DOHH2 (cell line): ENCODE measurements at regions not wholly inside any gene's neighbourhood (a gene's known extent, or its start where the extent isn't known, plus 50 kb on each side); places are given as distances from the start of the nearest gene placed in this dataset.

Source experiments
- H3F3A ChIP-seq: fragments of 200-600 bp; sonication (generic), shearing (Covaris generic); 2 replicates; pipeline ENCODE4 v1.6.0; 2016; ENCODE audit warnings: antibody characterized with exemption, mild to moderate bottlenecking; ENCODE audit not compliant: control insufficient read depth, insufficient read depth
- H3K27ac ChIP-seq: fragments of 200-600 bp; sonication (generic); 2 replicates; pipeline ENCODE4 v1.5.1; 2014; ENCODE audit warnings: low read depth, mild to moderate bottlenecking, low read length, moderate library complexity
- H3K27me3 ChIP-seq: fragments of 200-600 bp; sonication (generic); 2 replicates; pipeline ENCODE4 v1.6.1; 2014; ENCODE audit warnings: mild to moderate bottlenecking, low read length, mixed read lengths; ENCODE audit not compliant: control insufficient read depth
- H3K36me3 ChIP-seq: fragments of 200-600 bp; sonication (generic); 2 replicates; pipeline ENCODE4 v1.6.1; 2014; ENCODE audit warnings: mild to moderate bottlenecking, low read length, moderate library complexity, mixed read lengths; ENCODE audit not compliant: control insufficient read depth
- H3K4me1 ChIP-seq: fragments of 200-600 bp; sonication (generic); 2 replicates; pipeline ENCODE4 v1.6.1; 2014; ENCODE audit warnings: mild to moderate bottlenecking, low read length, mixed read lengths; ENCODE audit not compliant: control insufficient read depth
- H3K4me2 ChIP-seq: fragments of 200-600 bp; sonication (generic); 2 replicates; pipeline ENCODE4 v1.6.0; 2014; ENCODE audit warnings: mild to moderate bottlenecking, low read length, moderate library complexity
- H3K4me3 ChIP-seq: fragments of 200-600 bp; sonication (generic); 2 replicates; pipeline ENCODE4 v1.5.1; 2014; ENCODE audit warnings: mild to moderate bottlenecking, low read length, mixed read lengths
- H3K79me2 ChIP-seq: fragments of 200-600 bp; sonication (generic); 2 replicates; pipeline ENCODE4 v1.6.1; 2014; ENCODE audit warnings: mild to moderate bottlenecking, low read length, mixed read lengths; ENCODE audit not compliant: control insufficient read depth
- H3K9me2 ChIP-seq: fragments of 200-600 bp; sonication (generic); replicated peaks from 2 replicates; pipeline ENCODE4 v1.6.1; 2014; ENCODE audit warnings: mild to moderate bottlenecking, low read length, mixed read lengths; ENCODE audit not compliant: control insufficient read depth
- H3K9me3 ChIP-seq: fragments of 200-600 bp; sonication (generic); 2 replicates; pipeline ENCODE4 v1.6.1; 2014; ENCODE audit warnings: antibody characterized with exemption, low read length, mixed read lengths; ENCODE audit not compliant: control insufficient read depth, insufficient read depth
- H4K20me1 ChIP-seq: fragments of 200-600 bp; sonication (generic); 2 replicates; pipeline ENCODE4 v1.6.0; 2014; ENCODE audit warnings: low read depth, mild to moderate bottlenecking, antibody characterized with exemption, low read length, moderate library complexity; ENCODE audit not compliant: control insufficient read depth, insufficient read depth
- EZH2phosphoT487 ChIP-seq: fragments of 200-600 bp; sonication (generic); IDR thresholded peaks from 2 replicates; pipeline ENCODE4 v1.6.1; 2017; ENCODE audit warnings: borderline replicate concordance, mild to moderate bottlenecking, antibody characterized with exemption, low read length, moderate library complexity, mixed read lengths
- TF ChIP-seq, protein P1 (sequence below): fragments of 200-600 bp; sonication (generic); IDR thresholded peaks from one replicate; pipeline ENCODE4 v1.5.1; 2014; ENCODE audit warnings: antibody characterized with exemption, mild to moderate bottlenecking, low read depth, low read length; ENCODE audit not compliant: poor library complexity, severe bottlenecking

DNA sequence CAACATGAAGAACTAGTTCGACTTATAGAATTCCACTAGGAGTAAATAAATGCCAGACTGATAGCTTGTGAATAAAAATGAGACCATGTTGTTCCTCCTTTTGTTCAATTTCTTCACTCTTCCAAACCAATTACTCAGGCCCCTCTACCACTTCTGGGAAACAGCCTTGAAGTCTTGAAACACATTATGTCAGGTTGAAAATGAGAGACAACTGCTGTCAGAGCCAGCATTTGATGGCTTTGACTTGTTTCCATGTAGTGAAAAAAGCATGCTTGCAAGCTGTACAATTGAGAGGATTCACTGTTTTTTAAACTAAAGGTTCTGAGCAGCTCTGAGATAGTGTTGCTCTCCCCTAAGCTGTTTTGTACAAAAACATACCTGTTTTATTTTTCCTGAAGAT is 337.1 kb upstream of the SGCD start:
- Histone ChIP-seq H3K27ac (no peak overlapping the region), H3K27me3 (no peaks in the 10 kb centered on the region), H3K79me2 (no peaks in the 10 kb centered on the region), H4K20me1 (no peaks in the 10 kb centered on the region), H3F3A (no peaks in the 10 kb centered on the region), H3K9me2 (no peaks in the 10 kb centered on the region), H3K4me2 (no peak overlapping the region), H3K9me3 (no peaks in the 10 kb centered on the region), H3K4me3 (no peak overlapping the region), H3K4me1 (no peaks in the 10 kb centered on the region), H3K36me3 (no peaks in the 10 kb centered on the region)
- TF ChIP-seq, protein P1, sequence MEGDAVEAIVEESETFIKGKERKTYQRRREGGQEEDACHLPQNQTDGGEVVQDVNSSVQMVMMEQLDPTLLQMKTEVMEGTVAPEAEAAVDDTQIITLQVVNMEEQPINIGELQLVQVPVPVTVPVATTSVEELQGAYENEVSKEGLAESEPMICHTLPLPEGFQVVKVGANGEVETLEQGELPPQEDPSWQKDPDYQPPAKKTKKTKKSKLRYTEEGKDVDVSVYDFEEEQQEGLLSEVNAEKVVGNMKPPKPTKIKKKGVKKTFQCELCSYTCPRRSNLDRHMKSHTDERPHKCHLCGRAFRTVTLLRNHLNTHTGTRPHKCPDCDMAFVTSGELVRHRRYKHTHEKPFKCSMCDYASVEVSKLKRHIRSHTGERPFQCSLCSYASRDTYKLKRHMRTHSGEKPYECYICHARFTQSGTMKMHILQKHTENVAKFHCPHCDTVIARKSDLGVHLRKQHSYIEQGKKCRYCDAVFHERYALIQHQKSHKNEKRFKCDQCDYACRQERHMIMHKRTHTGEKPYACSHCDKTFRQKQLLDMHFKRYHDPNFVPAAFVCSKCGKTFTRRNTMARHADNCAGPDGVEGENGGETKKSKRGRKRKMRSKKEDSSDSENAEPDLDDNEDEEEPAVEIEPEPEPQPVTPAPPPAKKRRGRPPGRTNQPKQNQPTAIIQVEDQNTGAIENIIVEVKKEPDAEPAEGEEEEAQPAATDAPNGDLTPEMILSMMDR = no peak
- no peak for TF ChIP-seq EZH2phosphoT487

DNA sequence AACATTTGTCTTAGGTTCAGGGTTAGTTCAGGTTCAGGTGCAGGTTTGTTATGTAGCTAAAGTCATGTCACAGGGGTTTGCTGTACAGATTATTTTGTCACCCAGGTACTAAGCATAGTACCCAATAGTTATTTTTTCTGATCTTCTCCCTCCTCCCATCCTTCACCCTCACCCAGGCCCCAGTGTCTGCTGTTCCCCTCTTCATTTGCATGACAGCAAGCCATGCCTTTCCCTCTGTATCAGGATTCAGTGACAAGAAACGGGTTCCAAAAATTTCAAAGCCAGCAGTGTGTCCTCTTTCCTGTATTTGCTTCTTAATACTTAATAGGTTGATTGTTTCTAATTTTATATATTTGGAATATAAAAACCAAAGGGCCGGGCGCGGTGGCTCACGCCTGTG is 330.8 kb upstream of the SGCD start:
- TF ChIP-seq, protein P1 = no peak
- no peak for TF ChIP-seq EZH2phosphoT487
- Histone ChIP-seq H3K9me2 (no peaks in the 10 kb centered on the region), H3K4me1 (no peaks in the 10 kb centered on the region), H4K20me1 (no peaks in the 10 kb centered on the region), H3F3A (no peaks in the 10 kb centered on the region), H3K4me3 (no peak overlapping the region), H3K27me3 (no peaks in the 10 kb centered on the region), H3K79me2 (no peaks in the 10 kb centered on the region), H3K4me2 (no peak overlapping the region), H3K36me3 (no peaks in the 10 kb centered on the region), H3K9me3 (no peaks in the 10 kb centered on the region), H3K27ac (no peak overlapping the region)

DNA sequence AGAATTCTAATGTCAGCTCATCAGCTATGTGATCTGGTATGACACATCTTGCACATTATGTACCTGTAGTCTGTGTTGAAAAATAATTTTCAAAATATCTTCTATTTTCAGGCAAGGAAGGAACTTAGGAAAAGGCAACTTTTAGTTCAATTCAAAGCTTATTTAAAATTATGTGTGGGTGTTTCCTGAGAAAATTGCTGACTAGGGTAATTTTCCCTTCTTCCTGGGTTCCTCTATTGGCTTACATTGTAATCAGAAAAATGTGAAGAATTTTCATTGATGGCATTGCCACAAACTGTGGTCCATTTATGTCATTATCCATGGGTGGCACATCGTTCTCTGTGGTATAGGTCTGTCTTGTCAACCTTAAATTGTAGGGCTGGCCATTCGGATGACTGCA is 328.7 kb upstream of the SGCD start:
- no peak for TF ChIP-seq EZH2phosphoT487
- TF ChIP-seq, protein P1 = no peak
- no peaks in the 10 kb centered on the region for H3K9me3 ChIP-seq
- no peaks in the 10 kb centered on the region for H3K79me2 ChIP-seq
- no peaks in the 10 kb centered on the region for H3K4me1 ChIP-seq
- H3K4me2 ChIP-seq = no peak overlapping the region
- H3K27ac ChIP-seq = no peak overlapping the region
- H3K9me2 ChIP-seq = no peaks in the 10 kb centered on the region
- no peaks in the 10 kb centered on the region for H3F3A ChIP-seq
- no peaks in the 10 kb centered on the region for H3K27me3 ChIP-seq
- no peak overlapping the region for H3K4me3 ChIP-seq
- no peaks in the 10 kb centered on the region for H4K20me1 ChIP-seq
- no peaks in the 10 kb centered on the region for H3K36me3 ChIP-seq

DNA sequence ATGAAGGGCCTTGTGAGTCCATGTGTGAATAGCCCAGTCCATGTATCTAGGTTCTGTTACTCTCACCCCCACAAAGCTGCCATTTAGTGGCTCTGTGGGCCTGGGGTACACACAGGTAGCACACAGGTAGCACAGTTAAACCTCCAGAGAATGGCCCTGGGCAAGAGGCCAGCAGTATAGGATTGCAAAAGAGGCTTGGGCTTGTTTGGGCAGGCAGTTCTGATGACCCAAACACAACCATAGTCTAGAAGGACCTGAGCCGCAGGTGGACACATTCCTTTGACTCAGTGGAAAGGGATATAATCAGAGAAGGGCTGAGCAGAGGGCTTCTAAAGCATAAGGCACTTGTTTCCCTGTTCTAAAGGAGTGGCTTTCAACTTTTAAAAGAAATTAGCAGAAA is 326.8 kb upstream of the SGCD start:
- H3K36me3 ChIP-seq = no peaks in the 10 kb centered on the region
- H3K27ac ChIP-seq = no peak overlapping the region
- no peak overlapping the region for H3K4me2 ChIP-seq
- TF ChIP-seq, protein P1 = no peak
- TF ChIP-seq EZH2phosphoT487 = no peak
- H3K4me1 ChIP-seq = no peaks in the 10 kb centered on the region
- no peaks in the 10 kb centered on the region for H3F3A ChIP-seq
- no peak overlapping the region for H3K4me3 ChIP-seq
- H3K27me3 ChIP-seq = no peaks in the 10 kb centered on the region
- H4K20me1 ChIP-seq = no peaks in the 10 kb centered on the region
- no peaks in the 10 kb centered on the region for H3K9me2 ChIP-seq
- no peaks in the 10 kb centered on the region for H3K79me2 ChIP-seq
- H3K9me3 ChIP-seq = no peaks in the 10 kb centered on the region
